Hematopoietic multipotent progenitor cell treated with erythropoietin and hydrocortisone succinate and interleukin-3 and kit ligand, for 8 days (in vitro differentiated cells): ENCODE measurements at regions not wholly inside any gene's neighbourhood (a gene's known extent, or its start where the extent isn't known, plus 50 kb on each side); places are given as distances from the start of the nearest gene placed in this dataset.
"Not testable (repeated sequence)": the region's sequence is repeated elsewhere in the genome, so short reads cannot be mapped to it uniquely, and the experiment has no call there.

ENCODE experiments used
- DNase-seq: peaks from one replicate; pipeline ENCODE4 v3.0.0-alpha.2; 2015

GRCh38 chr7:132029369-132030085 lies 473.1 kb upstream of the PODXL start:
- DNase-seq, result no peak

- no peak for DNase-seq
Measured at GRCh38 chr7:132028144-132028920, 471.9 kb upstream of the PODXL start.

DNA sequence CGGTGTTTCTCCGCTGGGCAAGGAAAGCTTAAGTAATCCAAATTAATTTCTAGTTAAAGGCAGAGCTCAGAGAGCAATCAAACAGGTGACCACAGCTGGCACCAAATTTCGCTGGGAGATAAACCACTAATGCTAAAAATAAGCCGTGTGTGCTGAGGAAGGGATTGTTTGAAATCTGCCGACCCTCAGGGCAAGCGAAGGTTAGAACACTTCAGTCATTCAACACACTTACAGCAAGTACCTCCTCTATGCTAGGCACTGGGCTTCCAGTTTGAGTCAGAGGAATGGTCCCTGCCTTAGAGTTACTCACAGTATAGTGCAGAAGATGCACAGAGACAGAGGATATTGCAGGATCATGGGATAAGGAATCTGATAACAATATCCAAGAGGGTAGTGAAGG lies 467.9 kb upstream of the PODXL start:
- no peak for DNase-seq

GRCh38 chr7:132023466-132023865 lies 467.0 kb upstream of the PODXL start:
- DNase-seq, result no peak

- DNase-seq, result no peak
Measured at GRCh38 chr7:132022188-132022587, 465.8 kb upstream of the PODXL start.

- no peak for DNase-seq
Measured at GRCh38 chr7:132019703-132020102, 463.3 kb upstream of the PODXL start.

GRCh38 chr7:132009778-132010177 lies 453.4 kb upstream of the PODXL start:
- DNase-seq, result no peak

- no peak for DNase-seq
Measured at GRCh38 chr7:132004529-132004928, 448.1 kb upstream of the PODXL start.

DNA sequence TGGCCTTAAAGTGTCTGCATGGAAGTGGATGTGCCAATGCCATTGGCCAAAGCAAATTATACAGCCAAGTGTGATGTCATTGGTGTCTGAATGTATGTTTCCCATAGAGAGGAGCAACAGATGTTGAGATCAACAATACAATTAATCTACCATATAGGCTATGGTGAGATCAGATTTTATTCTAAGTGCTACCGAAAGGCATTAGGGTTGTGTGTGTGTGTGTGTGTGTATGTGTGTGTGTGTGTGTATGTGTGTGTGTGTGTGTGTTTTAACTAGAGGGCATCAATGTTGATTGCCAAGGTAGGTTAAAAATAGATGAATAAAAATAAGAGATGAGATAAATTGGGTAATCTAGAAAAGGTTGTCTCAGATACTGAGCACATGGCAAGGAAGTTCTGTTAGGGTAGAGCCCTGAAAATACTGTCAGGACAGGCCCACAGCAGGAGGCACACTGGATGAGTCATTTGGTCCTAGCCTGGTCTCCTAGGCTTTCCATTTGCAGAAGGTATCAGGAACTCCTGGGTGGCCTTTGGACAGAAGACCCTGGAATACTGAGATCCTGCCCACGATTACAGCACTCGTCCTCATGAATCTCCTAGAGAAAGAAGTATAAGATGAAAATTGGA lies 446.0 kb upstream of the PODXL start:
- DNase-seq, result no peak

GRCh38 chr7:132001146-132001545 lies 444.7 kb upstream of the PODXL start:
- no peak for DNase-seq

GRCh38 chr7:131999193-131999592 lies 442.8 kb upstream of the PODXL start:
- no peak for DNase-seq

DNA sequence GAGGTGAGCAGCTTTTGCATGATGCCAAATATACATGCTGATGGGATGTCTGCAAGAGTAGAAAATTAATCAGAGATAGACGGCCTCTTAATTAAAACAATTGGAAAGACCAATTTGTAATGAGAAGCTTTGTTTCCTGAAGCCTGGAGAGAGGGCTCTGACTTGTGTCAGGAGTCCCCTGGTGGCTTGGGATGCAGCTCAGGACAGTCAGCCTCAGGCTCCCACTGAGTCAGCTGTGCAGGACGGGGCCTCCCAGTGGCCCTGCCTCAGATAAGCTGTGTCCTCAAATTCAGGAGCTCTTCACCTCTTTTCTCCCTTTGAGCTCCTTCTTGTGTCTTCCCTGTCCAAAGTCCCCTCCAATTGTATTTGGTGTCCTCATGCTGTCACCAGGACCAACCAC lies 438.9 kb upstream of the PODXL start:
- DNase-seq, result no peak

- DNase-seq, result not testable (repeated sequence)
Measured at GRCh38 chr7:131981069-131981468, 424.6 kb upstream of the PODXL start.

- not testable (repeated sequence) for DNase-seq
Measured at GRCh38 chr7:131978118-131978517, 421.7 kb upstream of the PODXL start.

DNA sequence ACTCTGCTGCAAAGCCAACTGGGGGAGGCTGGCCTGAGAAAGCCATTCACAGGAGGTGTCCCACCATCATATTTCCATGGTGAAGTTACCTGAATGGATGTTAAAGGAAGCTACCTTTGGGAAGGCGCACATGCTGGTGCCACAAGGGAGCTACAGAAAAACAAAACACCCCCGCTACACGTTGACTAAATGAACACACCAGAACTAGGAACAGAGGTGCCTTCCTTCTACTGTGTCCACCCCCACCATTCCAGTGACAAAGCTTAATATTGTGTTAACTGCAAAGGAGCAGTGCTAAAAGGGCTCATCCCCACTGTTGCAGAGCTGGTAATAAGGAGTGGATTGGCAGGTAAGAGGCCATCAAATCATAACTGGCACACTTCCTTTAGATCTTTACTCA lies 420.0 kb upstream of the PODXL start:
- no peak for DNase-seq

DNA sequence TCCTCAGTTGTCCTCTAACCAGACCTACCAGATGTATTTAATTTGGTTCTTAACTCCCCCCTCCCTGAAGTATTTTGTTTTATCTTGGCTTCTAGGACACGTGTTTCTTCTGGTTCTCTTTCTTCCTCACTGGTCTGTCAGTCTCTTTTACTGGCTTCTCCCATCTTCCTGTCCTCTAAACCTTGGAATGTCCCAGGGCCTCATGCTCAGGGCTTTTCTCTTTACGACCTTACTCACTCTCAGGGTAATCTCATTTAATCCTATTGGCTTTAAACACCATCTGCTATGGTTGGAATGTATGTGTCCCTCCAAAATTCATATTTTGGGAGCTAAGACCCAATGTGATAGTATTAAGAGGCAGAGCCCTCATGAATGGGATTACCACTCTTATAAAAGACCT lies 418.2 kb upstream of the PODXL start:
- DNase-seq, result no peak

DNA sequence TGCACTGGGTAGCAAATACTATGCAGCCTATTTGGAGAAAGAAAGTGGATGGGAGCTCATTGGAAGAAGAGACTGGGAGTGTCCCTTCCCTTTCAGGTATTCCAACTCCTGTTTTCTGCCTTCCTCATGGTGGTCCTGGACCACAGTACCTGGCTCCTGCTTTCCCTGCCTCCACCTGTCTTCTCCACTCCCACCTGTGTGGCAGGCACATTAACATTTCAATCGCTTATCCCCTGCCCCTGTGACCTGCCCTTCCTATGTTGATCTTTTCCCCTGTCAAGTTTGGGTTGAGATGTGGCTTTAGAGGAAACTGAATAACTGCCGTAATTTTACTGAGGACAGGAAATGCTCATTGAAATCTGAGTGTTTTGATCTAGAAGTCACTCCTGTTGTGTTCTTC lies 415.8 kb upstream of the PODXL start:
- DNase-seq, result no peak

DNA sequence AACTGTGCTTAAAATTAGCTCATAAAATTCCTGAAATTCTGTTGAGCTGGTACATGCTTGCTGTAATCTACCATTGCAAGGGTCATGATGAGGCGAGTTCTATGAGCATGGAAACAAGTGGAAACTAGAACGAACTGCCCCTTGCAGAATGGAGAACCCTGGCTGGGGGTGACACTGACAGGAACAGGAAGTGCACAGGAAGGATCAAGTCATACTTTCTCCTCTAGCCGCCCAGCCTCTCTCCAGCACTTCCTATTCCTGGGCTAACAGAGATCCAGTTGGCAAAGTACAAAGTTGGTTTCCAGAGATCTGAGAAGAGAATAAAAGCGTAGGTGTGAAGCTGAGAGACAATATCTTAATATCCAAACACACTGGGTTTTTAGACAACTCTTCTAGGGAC lies 414.2 kb upstream of the PODXL start:
- no peak for DNase-seq

DNA sequence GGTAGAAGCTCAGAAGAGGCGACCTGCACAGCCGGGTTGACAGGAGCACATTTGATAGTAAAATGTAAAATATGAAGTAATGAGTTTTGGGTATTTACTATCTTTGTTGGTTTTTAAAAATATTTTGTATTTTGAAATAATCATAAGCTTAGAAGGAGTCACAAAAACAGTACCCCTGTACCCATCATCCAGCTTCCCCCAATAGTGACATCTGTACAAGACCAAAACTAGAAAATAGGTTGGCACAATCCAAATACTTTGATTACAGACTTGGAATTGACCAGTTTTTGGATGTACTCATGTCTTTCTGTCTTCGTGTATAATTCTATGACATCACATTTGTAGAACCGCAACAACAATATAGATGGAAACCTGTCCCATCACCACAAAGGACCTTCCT lies 413.1 kb upstream of the PODXL start:
- DNase-seq, result no peak

DNA sequence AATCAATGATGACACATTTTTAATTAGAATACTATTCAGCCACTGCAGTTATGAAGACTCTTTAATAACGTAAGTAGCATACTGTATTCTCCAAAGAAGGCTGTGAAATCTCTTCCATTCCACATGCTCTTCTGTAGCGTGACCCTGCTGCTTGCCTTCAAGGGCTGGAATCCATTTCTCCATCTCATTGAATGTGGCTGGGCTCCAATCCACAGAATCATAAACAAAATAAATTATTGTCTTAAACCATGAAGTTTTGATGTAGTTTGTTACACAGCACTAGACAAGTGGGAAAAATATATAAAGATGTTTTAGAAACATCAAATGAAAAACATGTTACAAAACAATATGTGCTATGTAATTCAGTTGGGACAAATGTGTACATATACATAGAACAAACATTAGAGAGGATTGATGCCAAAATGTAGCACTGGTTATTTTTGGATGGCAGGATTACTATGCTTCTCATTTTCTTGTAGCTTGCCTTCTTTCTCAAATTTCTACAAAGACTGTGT lies 410.8 kb upstream of the PODXL start:
- no peak for DNase-seq

- DNase-seq, result no peak
Measured at GRCh38 chr7:131964203-131964602, 407.8 kb upstream of the PODXL start.

GRCh38 chr7:131961054-131961680 lies 404.7 kb upstream of the PODXL start:
- DNase-seq, result no peak

DNA sequence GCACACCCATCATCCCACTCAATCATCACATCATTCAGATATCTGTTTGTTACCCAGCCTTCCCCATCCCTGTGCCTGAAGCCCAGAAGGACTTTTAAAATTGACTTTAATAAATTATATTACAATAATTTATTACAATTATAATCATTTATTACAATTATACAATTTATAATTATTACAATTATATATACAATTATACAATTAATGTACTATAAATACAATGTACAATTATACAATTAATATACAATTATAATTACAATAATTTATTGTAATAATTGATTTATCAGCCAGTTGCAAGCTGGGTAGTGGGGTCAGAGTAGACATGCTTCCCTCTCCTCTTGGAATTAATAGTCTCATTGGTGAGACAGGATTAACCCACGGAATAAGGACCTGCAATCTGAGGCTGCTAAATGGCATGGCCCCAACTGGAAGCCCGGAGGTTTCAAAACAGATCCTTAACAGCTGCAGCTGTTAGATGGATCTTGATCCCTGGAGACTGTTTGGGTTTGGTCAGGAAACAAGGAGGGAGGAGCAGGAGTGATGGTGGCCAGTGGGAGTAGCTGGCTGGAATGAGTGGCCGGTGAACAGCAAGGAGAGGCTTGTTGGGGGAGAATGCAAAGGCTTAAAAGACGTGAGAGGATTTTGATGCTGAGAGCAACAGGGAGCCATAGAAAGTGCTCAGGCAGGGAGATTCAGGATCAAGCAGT lies 402.8 kb upstream of the PODXL start:
- no peak for DNase-seq
